Aorta (tissue), 5 donors: ENCODE measurements at regions not wholly inside any gene's neighbourhood (a gene's known extent, or its start where the extent isn't known, plus 50 kb on each side); places are given as distances from the start of the nearest gene placed in this dataset.

ENCODE experiments used
- ATAC-seq: fragments of 200-7000 bp; cut with Tn5 transposase; one replicate; pipeline ENCODE4 v1.9.1; 2022; ENCODE audit warnings: moderate library complexity; ENCODE audit not compliant: low FRiP score
- DNase-seq, 2 donors: peaks; one replicate each; pipeline ENCODE4 v3.0.0-alpha.2; 2020
- H3K27ac ChIP-seq, 2 donors: one replicate each; pipeline ENCODE4 v1.5.1; 2013; ENCODE audit warnings: low read length in 2 of 2, mild to moderate bottlenecking in 2 of 2, moderate library complexity in 2 of 2, control low read depth in 1 of 2, inconsistent platforms in 1 of 2, low read depth in 1 of 2
- H3K27me3 ChIP-seq, 2 donors: one replicate each; pipeline ENCODE4 v1.6.1; 2013; ENCODE audit warnings: control low read depth in 1 of 2, low read length in 1 of 2, mild to moderate bottlenecking in 1 of 2, moderate library complexity in 1 of 2; ENCODE audit not compliant: insufficient read depth in 2 of 2, control insufficient read depth in 1 of 2
- H3K36me3 ChIP-seq, 2 donors: one replicate each; pipeline ENCODE4 v1.6.1; 2013; ENCODE audit warnings: control low read depth in 1 of 2, low read length in 1 of 2, mild to moderate bottlenecking in 1 of 2; ENCODE audit not compliant: insufficient read depth in 2 of 2, control insufficient read depth in 1 of 2
- H3K4me1 ChIP-seq, 2 donors: one replicate each; pipeline ENCODE4 v1.6.1; 2013; ENCODE audit warnings: low read length in 2 of 2, control low read depth in 1 of 2, mild to moderate bottlenecking in 1 of 2, moderate library complexity in 1 of 2; ENCODE audit not compliant: insufficient read depth in 2 of 2, control insufficient read depth in 1 of 2
- H3K4me3 ChIP-seq, 2 donors: one replicate each; pipeline ENCODE4 v1.5.1; 2013; ENCODE audit warnings: low read length in 2 of 2, control low read depth in 1 of 2, mild to moderate bottlenecking in 1 of 2
- H3K9me3 ChIP-seq: one replicate; pipeline ENCODE4 v1.6.1; 2013; ENCODE audit warnings: mild to moderate bottlenecking, low read length; ENCODE audit not compliant: control insufficient read depth
- WGBS, 2 donors: extraction: QIAGEN DNeasy Blood & Tissue Kit; methylation state at CpG; one replicate each; pipeline ENCODE4 v1.1.7; 2013; 5-methylcytosine and 5-hydroxymethylcytosine counted together
- intact Hi-C, 2 donors: fragments of 100-400 bp; cut with DNase I; formaldehyde crosslinking; loops; one replicate each; pipeline versions ENCODE4 v1.14.2 to v1.15.0; 2022
- donor health status: healthy with polysubstance abuse.
- donor health status: Bipolar disorder and iron deficiency.
- donor health status: DM: no; HTN: no; CAD: no.
- donor health status: DM: no; HTN: no; CAD: no.
- donor health status: DM: yes; HTN: yes; CAD: no.

GRCh38 chr2:111231532-111232252 lies 111.0 kb downstream of the BCL2L11 start:
- no peaks in the 10 kb centered on the region for H3K27me3 ChIP-seq
- no peak overlapping the region for H3K27ac ChIP-seq
- no peaks in the 10 kb centered on the region for H3K9me3 ChIP-seq
- H3K4me3 ChIP-seq: no peak overlapping the region
- DNase-seq (no peak), ATAC-seq (no peak)
- 97% methylated on average over 7 of the region's 7 CpGs for WGBS, 2 donors
- no peaks in the 10 kb centered on the region for H3K4me1 ChIP-seq
- intact Hi-C loops: no loop called here
- peaks cover 0 to 3% of the 10 kb centered on the region in 2 donors for H3K36me3 ChIP-seq

- Histone ChIP-seq H3K9me3 (no peaks in the 10 kb centered on the region), H3K4me1 (no peaks in the 10 kb centered on the region), H3K27me3 (no peaks in the 10 kb centered on the region), H3K36me3 (peaks cover 0 to 3% of the 10 kb centered on the region in 2 donors), H3K27ac (no peak overlapping the region), H3K4me3 (no peak overlapping the region)
- ATAC-seq (no peak), DNase-seq (no peak)
- WGBS, 2 donors: 37 to 44% methylated on average over 13 of the region's 13 CpGs
- intact Hi-C loops: no loop called here
Observed at GRCh38 chr2:111235192-111236015, 114.7 kb downstream of the BCL2L11 start.

DNA sequence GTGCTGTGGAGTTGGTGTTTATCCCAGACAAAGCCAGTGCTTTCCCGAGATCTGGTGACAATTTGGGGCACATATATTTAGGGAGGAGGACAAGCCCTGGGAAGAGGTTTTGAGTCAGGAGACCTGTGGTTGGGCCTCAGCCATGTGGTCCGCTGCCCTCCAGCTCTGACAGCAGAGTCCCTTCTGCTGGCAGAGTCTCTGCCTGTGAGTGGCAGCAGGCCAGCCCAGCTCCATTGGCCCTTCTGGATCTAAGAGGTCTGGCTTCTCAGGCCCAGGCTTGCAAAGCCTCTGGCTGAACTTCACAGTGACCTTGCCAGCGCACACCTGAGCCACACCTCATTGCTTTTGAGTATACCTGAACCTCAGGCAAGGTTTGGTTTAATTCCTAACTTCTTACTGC lies 115.3 kb downstream of the BCL2L11 start:
- ATAC-seq (peak; percentile 26), DNase-seq (no peak)
- Histone ChIP-seq H3K4me1 (no peaks in the 10 kb centered on the region), H3K27me3 (no peaks in the 10 kb centered on the region), H3K9me3 (no peaks in the 10 kb centered on the region), H3K36me3 (peaks cover 0 to 3% of the 10 kb centered on the region in 2 donors), H3K4me3 (no peak overlapping the region), H3K27ac (no peak overlapping the region)
- intact Hi-C loops: no loop called here
- WGBS, 2 donors: 42 to 44% methylated on average over 3 of the region's 3 CpGs

DNA sequence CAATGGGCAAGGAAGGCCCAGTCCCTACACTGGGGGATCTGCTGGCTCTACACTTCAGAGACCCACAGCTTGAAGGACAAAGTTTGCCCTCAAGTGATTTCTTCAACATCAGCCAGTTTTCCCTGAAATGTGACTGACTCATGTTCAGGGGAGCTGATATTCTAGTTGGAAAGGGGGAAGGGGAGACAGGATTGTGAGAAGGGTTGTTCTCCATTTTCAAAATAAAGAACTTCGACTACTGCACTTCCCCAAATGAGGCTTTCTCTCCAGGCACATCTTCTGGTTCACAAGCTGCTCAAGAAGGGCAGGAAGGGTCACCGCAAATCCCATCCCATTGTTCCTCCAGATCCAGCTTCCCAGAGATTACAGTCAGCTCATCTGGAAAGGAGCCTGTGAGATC lies 117.6 kb downstream of the BCL2L11 start:
- ATAC-seq: no peak
- WGBS, 2 donors: 94 to 98% methylated on average over 2 of the region's 2 CpGs
- H3K27ac ChIP-seq: no peak overlapping the region
- no peaks in the 10 kb centered on the region for H3K36me3 ChIP-seq
- H3K4me3 ChIP-seq: no peak overlapping the region
- no peaks in the 10 kb centered on the region for H3K4me1 ChIP-seq
- DNase-seq: no peak
- intact Hi-C loops: no loop called here
- no peaks in the 10 kb centered on the region for H3K27me3 ChIP-seq
- no peaks in the 10 kb centered on the region for H3K9me3 ChIP-seq

- WGBS, 2 donors: 96% methylated on average over 4 of the region's 4 CpGs
- Histone ChIP-seq H3K27ac (no peak overlapping the region), H3K4me1 (no peaks in the 10 kb centered on the region), H3K9me3 (no peaks in the 10 kb centered on the region), H3K4me3 (no peak overlapping the region), H3K36me3 (no peaks in the 10 kb centered on the region), H3K27me3 (no peaks in the 10 kb centered on the region)
- ATAC-seq: no peak
- no peak for DNase-seq
- intact Hi-C loops: no loop called here
Observed at GRCh38 chr2:111239107-111239506, 118.4 kb downstream of the BCL2L11 start.

GRCh38 chr2:111239581-111240249 lies 119.0 kb downstream of the BCL2L11 start:
- no peak for ATAC-seq
- H3K27ac ChIP-seq: no peak overlapping the region
- no peaks in the 10 kb centered on the region for H3K36me3 ChIP-seq
- no peaks in the 10 kb centered on the region for H3K4me1 ChIP-seq
- H3K4me3 ChIP-seq: no peak overlapping the region
- WGBS, 2 donors: 91% methylated on average over 3 of the region's 3 CpGs
- H3K27me3 ChIP-seq: no peaks in the 10 kb centered on the region
- intact Hi-C loops: no loop called here
- DNase-seq: no peak
- H3K9me3 ChIP-seq: no peaks in the 10 kb centered on the region

GRCh38 chr2:111243295-111243694 lies 122.6 kb downstream of the BCL2L11 start:
- ATAC-seq: no peak

GRCh38 chr2:111244864-111245263 lies 124.2 kb downstream of the BCL2L11 start:
- H3K4me1 ChIP-seq: no peaks in the 10 kb centered on the region
- intact Hi-C loops: no loop called here
- 90 to 95% methylated on average over 3 of the region's 3 CpGs for WGBS, 2 donors

More at GRCh38 chr2:111243295-111243694, 122.6 kb downstream of the BCL2L11 start:
- Histone ChIP-seq H3K4me1 (no peaks in the 10 kb centered on the region), H3K9me3 (no peaks in the 10 kb centered on the region), H3K4me3 (no peak overlapping the region), H3K36me3 (no peaks in the 10 kb centered on the region), H3K27ac (no peak overlapping the region), H3K27me3 (no peaks in the 10 kb centered on the region)
- no peak for DNase-seq
- intact Hi-C loops: no loop called here

More at GRCh38 chr2:111244864-111245263, 124.2 kb downstream of the BCL2L11 start:
- DNase-seq (no peak), ATAC-seq (no peak)
- no peaks in the 10 kb centered on the region for H3K36me3 ChIP-seq
- H3K4me3 ChIP-seq: no peak overlapping the region
- no peaks in the 10 kb centered on the region for H3K27me3 ChIP-seq
- H3K9me3 ChIP-seq: no peaks in the 10 kb centered on the region
- no peak overlapping the region for H3K27ac ChIP-seq
